A673 (cell line): ENCODE measurements at regions not wholly inside any gene's neighbourhood (a gene's known extent, or its start where the extent isn't known, plus 50 kb on each side); places are given as distances from the start of the nearest gene placed in this dataset.

Experiments
- BruUV-seq: library from RNA; stranded (reverse); fragments of 400-500 nt; replicated peaks from 2 replicates; lab custom pipeline; 2021; lab: Mats Ljungman, UMichigan
- CTCF ChIA-PET: fragments of 300-600 bp; sonication (Branson Sonifier 250); formaldehyde crosslinking; loops from one replicate; lab custom pipeline; 2022; ENCODE audit warnings: antibody characterized with exemption; lab: Charles Lee
- POLR2A ChIA-PET: fragments of 300-600 bp; sonication (Branson Sonifier 250); formaldehyde crosslinking; loops from one replicate; lab custom pipeline; 2022; ENCODE audit warnings: antibody characterized with exemption; ENCODE audit not compliant: low non-redundant PET; lab: Charles Lee
- DNase-seq: peaks from one replicate; pipeline ENCODE4 v3.0.0-alpha.2; 2015; ENCODE audit warnings: low spot score
- H3K27ac ChIP-seq: fragments of 200-600 bp; sonication (generic); 2 replicates; pipeline ENCODE4 v1.5.1; 2016; ENCODE audit warnings: mixed run types, low read depth, mild to moderate bottlenecking, mixed read lengths, antibody characterized with exemption, low read length; ENCODE audit not compliant: poor library complexity, severe bottlenecking
- H3K27me3 ChIP-seq: fragments of 200-600 bp; sonication (generic); replicated peaks from 2 replicates; pipeline ENCODE4 v1.6.1; 2017; ENCODE audit warnings: mixed run types, low read depth, mild to moderate bottlenecking, mixed read lengths, antibody characterized with exemption, low read length; ENCODE audit not compliant: insufficient read depth, poor library complexity
- H3K36me3 ChIP-seq: fragments of 200-600 bp; sonication (generic); 2 replicates; pipeline ENCODE4 v1.6.1; 2016; ENCODE audit warnings: mixed run types, mild to moderate bottlenecking, mixed read lengths, antibody characterized with exemption, low read length; ENCODE audit not compliant: insufficient read depth, poor library complexity, severe bottlenecking
- H3K4me1 ChIP-seq: fragments of 200-600 bp; sonication (generic); 2 replicates; pipeline ENCODE4 v1.6.1; 2017; ENCODE audit warnings: mixed run types, mild to moderate bottlenecking, mixed read lengths, antibody characterized with exemption, low read length; ENCODE audit not compliant: insufficient read depth, poor library complexity, severe bottlenecking
- H3K4me3 ChIP-seq: fragments of 200-600 bp; sonication (generic); 2 replicates; pipeline ENCODE4 v1.5.1; 2016; ENCODE audit warnings: low read depth, mixed run types, mild to moderate bottlenecking, mixed read lengths, low read length; ENCODE audit not compliant: poor library complexity, severe bottlenecking
- H3K9me3 ChIP-seq: fragments of 200-600 bp; sonication (generic); 2 replicates; pipeline ENCODE4 v1.6.1; 2016; ENCODE audit warnings: mixed run types, low read depth, mild to moderate bottlenecking, mixed read lengths, antibody characterized with exemption, low read length; ENCODE audit not compliant: poor library complexity, severe bottlenecking
- CTCF ChIP-seq: fragments of 300-800, 200-600 bp; sonication (generic); conservative IDR thresholded peaks from 2 replicates; pipeline ENCODE4 v1.5.1; 2017; ENCODE audit warnings: low read depth, mild to moderate bottlenecking, antibody characterized with exemption, low read length, moderate library complexity, mixed read lengths
- EZH2 ChIP-seq: fragments of 200-600 bp; sonication (generic); IDR thresholded peaks from 2 replicates; pipeline ENCODE4 v1.6.1; 2017; ENCODE audit warnings: borderline replicate concordance, low read depth, mild to moderate bottlenecking, mixed read lengths, antibody characterized with exemption, low read length; ENCODE audit not compliant: poor library complexity, severe bottlenecking
- intact Hi-C: fragments of 100-400 bp; cut with micrococcal nuclease; formaldehyde crosslinking; loops from one replicate; pipeline ENCODE4 v1.10.0; 2022; ENCODE audit not compliant: unreplicated experiment

- TF ChIP-seq EZH2: no peak
- Histone ChIP-seq H3K4me3 (no peak overlapping the region), H3K36me3 (no peaks in the 10 kb centered on the region), H3K9me3 (no peaks in the 10 kb centered on the region), H3K27ac (no peak overlapping the region), H3K4me1 (peaks cover 11% of the 10 kb centered on the region), H3K27me3 (no peaks in the 10 kb centered on the region)
- DNase-seq: no peak
- POLR2A ChIA-PET: no interaction called here
- CTCF ChIA-PET: no interaction called here
- BruUV-seq: no TSS peak
- intact Hi-C loops: no loop called here
These were observed 144.3 kb upstream of the PELI1 start for GRCh38 chr2:64288321-64289193.

- no peak overlapping the region for H3K27ac ChIP-seq
- H3K4me3 ChIP-seq: no peak overlapping the region
- BruUV-seq: no TSS peak
- ChIA-PET CTCF (no interaction called here), POLR2A (no interaction called here)
- intact Hi-C loops: no loop called here
- H3K27me3 ChIP-seq: no peaks in the 10 kb centered on the region
- no peaks in the 10 kb centered on the region for H3K9me3 ChIP-seq
- no peaks in the 10 kb centered on the region for H3K36me3 ChIP-seq
- TF ChIP-seq EZH2 (no peak), CTCF (no peak)
- H3K4me1 ChIP-seq: peaks cover 6% of the 10 kb centered on the region
- no peak for DNase-seq
These were observed 145.0 kb upstream of the PELI1 start for GRCh38 chr2:64289251-64289650.

GRCh38 chr2:64289737-64290136, 145.5 kb upstream of the PELI1 start:
- TF ChIP-seq EZH2 (no peak), CTCF (no peak)
- H3K36me3 ChIP-seq: no peaks in the 10 kb centered on the region

GRCh38 chr2:64291181-64291580, 147.0 kb upstream of the PELI1 start:
- POLR2A ChIA-PET: interaction anchor here (0.6 kb wide), 1 partner anchor 19 kb away, joined by 3 read pairs; no protein-coding TSS in a partner anchor
- intact Hi-C loops: no loop called here
- CTCF ChIA-PET: no interaction called here
- Histone ChIP-seq H3K4me3 (no peak overlapping the region), H3K27me3 (no peaks in the 10 kb centered on the region), H3K4me1 (no peaks in the 10 kb centered on the region), H3K27ac (no peak overlapping the region), H3K9me3 (no peaks in the 10 kb centered on the region), H3K36me3 (no peaks in the 10 kb centered on the region)
- no peak for TF ChIP-seq CTCF
- no peak for TF ChIP-seq EZH2
- no TSS peak for BruUV-seq
- DNase-seq: no peak

More at GRCh38 chr2:64289737-64290136, 145.5 kb upstream of the PELI1 start:
- no peak for DNase-seq
- H3K9me3 ChIP-seq: no peaks in the 10 kb centered on the region
- no peak overlapping the region for H3K27ac ChIP-seq
- ChIA-PET CTCF (no interaction called here), POLR2A (no interaction called here)
- no peak overlapping the region for H3K4me3 ChIP-seq
- intact Hi-C loops: no loop called here
- BruUV-seq: no TSS peak
- H3K4me1 ChIP-seq: peaks cover under 1% of the 10 kb centered on the region
- H3K27me3 ChIP-seq: no peaks in the 10 kb centered on the region
